HTR-8/SVneo (cell line): ENCODE measurements at regions not wholly inside any gene's neighbourhood (a gene's known extent, or its start where the extent isn't known, plus 50 kb on each side); places are given as distances from the start of the nearest gene placed in this dataset.

Source experiments
- DNase-seq: peaks from one replicate; pipeline ENCODE4 v3.0.0; 2011; ENCODE audit warnings: low spot score, mixed read lengths; ENCODE audit not compliant: insufficient read length
- FAIRE-seq: peaks from 2 replicates; lab custom pipeline; 2011; peaks lifted over from hg19 to GRCh38; lab: Jason Lieb, UNC

- FAIRE-seq, result no peak
- no peak for DNase-seq
Measured at GRCh38 chr1:157893686-157894085, 52.1 kb upstream of the CD5L start.

- FAIRE-seq, result no peak
- DNase-seq, result no peak
Measured at GRCh38 chr1:157894613-157895165, 53.1 kb upstream of the CD5L start.

- no peak for FAIRE-seq
- no peak for DNase-seq
Measured at GRCh38 chr1:157910270-157910669, 68.7 kb upstream of the CD5L start.

DNA sequence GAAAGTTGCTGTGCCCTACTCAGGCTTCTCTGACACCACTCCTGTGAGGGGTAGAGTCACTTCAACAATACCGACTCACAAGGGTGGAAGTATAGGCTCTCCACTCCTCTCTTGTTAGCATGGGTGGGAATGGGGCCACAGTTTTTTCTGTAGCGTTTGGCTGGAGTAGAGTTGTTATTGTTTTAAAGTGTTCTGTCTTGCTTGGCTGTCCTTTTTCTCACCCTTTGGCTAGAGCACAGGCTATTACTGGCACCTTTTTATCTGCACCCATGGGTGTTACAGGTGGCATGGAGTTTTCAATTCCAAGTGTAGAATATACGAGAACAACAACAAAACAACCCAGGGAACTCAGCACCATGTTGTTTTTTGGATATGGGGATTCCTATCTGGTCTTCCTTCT lies 74.3 kb upstream of the CD5L start:
- DNase-seq, result no peak
- FAIRE-seq, result no peak

DNA sequence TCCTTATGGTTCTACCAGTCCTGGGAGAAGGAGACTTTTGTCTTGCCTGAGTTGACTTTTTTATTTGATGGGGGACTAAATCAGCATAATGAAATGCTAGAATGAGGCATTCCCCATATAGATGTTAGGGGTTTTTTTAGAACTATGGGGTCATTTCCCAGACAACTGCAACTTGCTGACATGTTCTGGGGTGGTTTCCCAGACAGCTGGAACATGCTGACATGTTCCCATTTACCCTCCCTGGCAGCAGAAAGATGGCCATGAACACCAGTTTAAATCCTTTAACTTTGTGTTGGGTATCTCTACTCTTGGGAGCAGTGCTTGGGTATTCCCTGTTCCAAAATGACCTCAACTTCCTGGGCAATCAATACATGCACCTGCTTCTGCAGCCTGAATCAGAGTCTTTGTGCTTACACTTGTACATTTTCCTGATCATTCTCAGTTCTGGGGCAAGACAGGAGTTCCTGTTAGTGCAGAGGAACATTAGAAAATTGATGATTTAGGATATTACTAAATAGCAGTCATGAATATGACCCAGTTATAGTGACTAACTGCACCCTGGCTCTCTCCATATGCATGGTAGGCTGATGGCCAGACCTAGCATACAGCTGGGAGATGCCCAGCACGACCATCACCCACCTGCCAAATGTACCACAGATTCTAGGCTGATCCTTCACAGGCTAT lies 75.4 kb upstream of the CD5L start:
- no peak for FAIRE-seq
- DNase-seq, result no peak

- DNase-seq (no peak), FAIRE-seq (no peak)
Measured at GRCh38 chr1:157920748-157921147, 72.7 kb upstream of the KIRREL1 start.

DNA sequence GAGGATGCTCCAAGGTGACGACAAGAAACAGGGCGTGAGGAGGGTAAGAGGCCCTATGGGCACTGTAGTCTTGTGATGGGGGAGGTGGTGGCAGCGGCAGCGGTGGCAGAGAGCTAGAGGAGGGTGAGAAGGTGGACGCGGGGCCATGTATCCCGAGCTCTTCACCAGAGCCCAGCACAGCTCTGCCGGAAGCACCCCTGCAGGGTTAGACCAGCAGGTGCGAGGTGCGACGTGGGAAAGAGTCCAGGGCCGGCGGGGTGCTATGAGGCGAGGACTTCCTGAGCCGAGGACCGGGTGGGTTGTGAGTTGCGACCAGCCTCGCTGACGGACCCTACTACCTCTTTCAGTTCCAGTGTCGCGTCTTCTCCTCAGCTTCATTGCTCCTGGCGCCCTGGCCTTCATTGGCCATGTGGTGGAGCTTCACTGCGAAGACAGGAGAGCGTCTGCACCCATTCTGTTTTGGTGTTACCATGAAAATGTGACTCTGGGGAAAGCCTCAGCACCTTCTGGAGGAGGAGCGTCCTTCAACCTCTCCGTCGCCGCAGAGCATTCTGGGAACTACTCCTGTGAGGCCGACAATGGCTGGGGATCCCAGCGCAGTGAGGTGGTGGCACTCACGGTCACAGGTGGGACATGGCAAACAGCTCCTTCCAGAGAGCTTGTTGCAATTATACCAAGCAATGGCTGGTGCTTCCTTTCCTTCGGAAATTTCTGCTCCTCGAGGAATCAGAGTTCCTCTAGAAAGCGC lies 67.9 kb upstream of the KIRREL1 start:
- DNase-seq (no peak), FAIRE-seq (no peak)

GRCh38 chr1:157932069-157932468 lies 61.4 kb upstream of the KIRREL1 start:
- peak; percentile 3 for DNase-seq
- no peak for FAIRE-seq

DNA sequence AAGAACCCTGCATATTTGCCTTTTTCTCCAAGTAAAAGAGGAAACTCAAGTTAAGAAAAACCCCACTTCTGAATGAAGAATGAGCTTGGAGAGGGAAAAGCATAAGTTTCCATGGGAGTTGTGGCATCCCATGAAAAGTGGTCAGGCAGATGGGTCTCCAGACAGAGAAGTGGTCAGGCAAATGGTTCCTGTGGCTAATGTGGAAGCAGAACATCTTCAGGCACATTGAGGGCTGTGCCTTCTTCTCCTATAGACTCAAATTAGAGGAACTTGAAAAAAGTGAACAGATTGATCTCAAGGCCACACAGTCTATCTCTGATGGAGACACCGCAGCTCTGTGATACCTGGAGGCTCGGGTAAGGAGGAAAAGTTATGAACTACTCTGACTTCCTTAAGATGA lies 55.7 kb upstream of the KIRREL1 start:
- no peak for DNase-seq
- no peak for FAIRE-seq

DNA sequence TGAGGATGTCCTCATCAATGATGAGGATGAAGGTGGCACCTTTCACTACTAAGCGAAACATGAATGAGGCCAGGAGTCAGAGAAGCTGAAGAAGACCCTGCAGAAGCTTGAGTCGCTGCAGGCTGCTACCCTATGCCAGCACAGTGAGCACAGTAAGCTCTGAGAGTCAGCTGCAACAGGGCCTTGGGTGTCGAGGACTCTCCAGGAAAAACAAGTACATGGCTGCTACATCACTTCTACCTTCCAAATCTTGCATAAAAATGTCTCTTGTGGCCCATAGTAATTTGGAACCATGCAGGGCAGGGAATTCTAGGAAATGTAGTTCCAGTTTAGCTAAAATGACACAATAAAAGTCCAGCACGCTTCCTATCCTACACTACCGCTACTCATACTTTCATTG lies 51.5 kb upstream of the KIRREL1 start:
- no peak for FAIRE-seq
- no peak for DNase-seq
